ENCODE measurements at regions not wholly inside any gene's neighbourhood (a gene's known extent, or its start where the extent isn't known, plus 50 kb on each side); places are given as distances from the start of the nearest gene placed in this dataset.

DNA sequence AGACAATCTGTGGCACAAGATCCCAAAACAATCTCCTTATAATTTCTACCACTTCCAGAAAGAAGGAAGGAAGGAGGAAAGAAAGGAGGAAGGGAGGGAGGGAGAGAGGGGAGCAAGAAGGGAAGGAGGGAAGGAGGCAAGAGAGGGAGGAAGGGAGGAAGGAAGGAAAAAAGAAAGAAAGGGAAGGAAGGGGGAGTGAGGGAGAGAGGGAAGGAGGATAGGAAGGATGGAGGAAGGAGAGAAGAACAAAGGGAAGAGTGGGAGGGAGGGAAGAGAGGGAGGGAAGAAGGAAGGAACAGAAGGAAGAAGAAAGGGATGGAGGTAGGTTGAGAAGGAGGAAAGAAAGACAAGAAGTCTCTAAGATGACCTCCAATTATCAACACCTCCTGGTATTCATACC lies 185.5 kb upstream of the NFE2L3 start:
- TF ChIP-seq, protein P1, sequence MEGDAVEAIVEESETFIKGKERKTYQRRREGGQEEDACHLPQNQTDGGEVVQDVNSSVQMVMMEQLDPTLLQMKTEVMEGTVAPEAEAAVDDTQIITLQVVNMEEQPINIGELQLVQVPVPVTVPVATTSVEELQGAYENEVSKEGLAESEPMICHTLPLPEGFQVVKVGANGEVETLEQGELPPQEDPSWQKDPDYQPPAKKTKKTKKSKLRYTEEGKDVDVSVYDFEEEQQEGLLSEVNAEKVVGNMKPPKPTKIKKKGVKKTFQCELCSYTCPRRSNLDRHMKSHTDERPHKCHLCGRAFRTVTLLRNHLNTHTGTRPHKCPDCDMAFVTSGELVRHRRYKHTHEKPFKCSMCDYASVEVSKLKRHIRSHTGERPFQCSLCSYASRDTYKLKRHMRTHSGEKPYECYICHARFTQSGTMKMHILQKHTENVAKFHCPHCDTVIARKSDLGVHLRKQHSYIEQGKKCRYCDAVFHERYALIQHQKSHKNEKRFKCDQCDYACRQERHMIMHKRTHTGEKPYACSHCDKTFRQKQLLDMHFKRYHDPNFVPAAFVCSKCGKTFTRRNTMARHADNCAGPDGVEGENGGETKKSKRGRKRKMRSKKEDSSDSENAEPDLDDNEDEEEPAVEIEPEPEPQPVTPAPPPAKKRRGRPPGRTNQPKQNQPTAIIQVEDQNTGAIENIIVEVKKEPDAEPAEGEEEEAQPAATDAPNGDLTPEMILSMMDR (IDR thresholded peaks at IDR 0.05; ENCODE audit: control insufficient read depth, extremely low read depth, insufficient read depth): no peak
- no peak for DNase-seq (ENCODE audit: low read depth)
- no peak overlapping the region for H3K4me3 ChIP-seq (ENCODE audit: low read depth, low read length)

DNA sequence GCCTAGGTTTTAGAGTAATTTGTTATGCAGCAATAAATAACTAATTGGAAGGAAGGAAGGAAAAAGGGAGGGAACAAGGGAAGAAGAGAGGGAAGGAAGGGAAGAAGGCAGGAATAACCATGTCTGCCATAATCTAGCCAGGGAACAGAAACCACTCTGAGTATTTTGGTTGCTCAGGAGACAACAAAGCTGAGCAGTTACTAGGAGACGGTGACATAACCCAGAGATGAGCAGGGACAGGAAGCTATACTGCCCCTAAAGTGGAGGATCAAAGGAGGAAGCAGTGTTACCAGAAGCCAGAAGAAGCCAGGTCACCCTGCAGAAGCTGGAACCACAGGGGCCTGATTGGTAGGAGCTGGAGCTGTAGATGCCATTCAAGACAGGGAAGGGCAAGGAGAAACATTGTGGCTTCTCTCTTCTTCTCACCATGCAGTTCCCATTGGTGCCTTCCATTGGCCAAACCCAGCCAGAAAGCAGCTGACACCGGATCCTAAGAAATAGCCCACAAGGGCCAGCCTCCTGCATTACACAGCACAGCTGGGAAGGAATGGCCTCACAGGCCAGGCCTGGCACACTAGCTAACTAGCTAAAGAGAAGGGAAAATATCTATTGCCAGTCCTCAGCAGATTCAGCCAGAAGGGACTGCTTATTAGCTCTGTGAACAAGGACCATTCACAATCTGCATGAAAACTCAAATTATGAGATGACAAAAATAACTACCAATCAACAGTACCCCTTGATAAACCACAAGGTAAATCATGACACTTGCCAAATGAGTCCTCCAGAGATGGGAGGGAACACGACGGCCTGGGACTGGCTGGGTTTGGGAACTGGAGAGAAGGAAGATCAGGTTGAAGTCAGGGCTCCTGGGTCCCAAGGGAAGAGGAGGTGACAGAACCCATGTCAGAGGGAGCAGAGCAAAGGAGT lies 184.5 kb upstream of the NFE2L3 start:
- TF ChIP-seq, protein P1 (IDR thresholded peaks at IDR 0.05; ENCODE audit: control insufficient read depth, extremely low read depth, insufficient read depth): no peak
- DNase-seq (ENCODE audit: low read depth): no peak
- no peak overlapping the region for H3K4me3 ChIP-seq (ENCODE audit: low read depth, low read length)

DNA sequence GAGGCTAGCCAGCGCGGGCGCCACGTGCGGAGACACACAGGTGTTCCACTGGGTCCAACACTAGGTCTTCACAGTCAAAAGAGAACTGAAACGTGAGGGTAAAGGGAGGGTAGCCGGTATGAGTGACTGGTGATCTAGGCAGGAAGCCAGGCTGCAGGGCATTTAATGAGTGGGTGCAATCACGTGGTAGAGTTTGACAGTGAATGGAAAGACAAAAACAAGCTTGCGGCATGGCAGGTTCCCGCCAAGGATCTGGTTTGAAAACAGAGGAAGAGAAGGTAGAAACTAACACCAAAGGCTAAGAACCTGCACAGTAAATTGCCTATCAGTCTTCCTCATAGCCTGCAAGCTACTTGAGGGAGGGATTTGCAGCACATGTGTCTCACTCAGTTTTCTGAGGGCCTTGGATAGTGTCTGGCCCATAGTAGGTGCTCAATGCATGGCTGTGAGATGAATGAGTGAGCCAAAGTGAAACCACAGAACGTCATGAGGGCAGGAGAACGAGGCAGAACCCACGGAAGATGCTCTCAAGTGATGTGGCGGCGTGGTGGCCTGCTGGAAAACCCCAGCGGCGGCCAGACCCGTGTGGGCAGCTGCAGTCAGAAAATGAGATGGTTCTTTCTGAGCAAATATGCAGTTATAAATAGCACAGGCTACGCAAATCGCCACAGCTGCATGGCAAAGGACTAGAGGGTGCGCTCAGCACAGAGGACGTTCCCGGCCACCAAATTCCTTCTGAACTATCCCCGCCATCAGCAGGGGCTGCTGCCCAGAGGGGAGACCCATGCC lies 183.6 kb upstream of the NFE2L3 start:
- TF ChIP-seq, protein P1 (IDR thresholded peaks at IDR 0.05; ENCODE audit: control insufficient read depth, extremely low read depth, insufficient read depth): no peak
- H3K4me3 ChIP-seq (ENCODE audit: low read depth, low read length): no peak overlapping the region
- DNase-seq (ENCODE audit: low read depth): no peak

DNA sequence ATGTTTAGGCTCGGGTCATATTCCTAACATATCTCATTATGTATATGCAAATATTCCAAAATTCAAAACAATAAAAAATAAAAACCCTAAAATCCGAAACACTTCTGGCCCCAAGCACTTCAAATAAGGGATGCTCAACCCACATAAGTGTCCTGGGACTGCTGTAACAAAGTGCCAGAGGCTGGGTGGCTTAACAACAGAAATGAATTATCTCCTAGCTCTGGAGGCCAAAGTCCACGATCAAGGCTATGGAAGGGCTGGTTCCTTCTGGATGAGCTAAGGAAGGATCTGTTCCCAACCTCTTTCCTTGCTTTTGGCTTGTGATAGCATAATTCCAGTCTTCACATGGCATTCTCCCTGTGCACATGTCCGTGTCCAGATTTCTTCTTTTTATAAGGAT lies 181.6 kb upstream of the NFE2L3 start:
- no peak for DNase-seq (ENCODE audit: low read depth)
- H3K4me3 ChIP-seq (ENCODE audit: low read depth, low read length): no peak overlapping the region
- TF ChIP-seq, protein P1 (IDR thresholded peaks at IDR 0.05; ENCODE audit: control insufficient read depth, extremely low read depth, insufficient read depth): no peak

DNA sequence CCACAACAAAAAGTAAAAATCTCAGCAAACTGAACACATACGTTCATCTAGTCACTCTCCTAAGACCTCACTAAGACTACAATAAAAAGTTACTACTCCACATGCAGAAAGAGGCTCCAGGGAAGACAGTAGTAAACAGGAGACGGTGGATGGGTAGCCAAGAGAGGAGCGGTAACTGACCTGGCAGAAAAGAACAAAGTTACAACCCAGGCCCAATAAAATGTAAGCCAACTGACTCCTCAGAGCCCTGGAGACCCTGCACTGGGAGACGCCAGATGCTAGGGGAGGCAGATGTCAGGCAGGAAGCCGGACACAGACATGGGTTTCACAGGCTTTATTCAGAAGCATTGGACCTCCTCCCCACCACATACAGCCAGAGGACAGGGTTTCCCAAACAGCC lies 181.1 kb upstream of the NFE2L3 start:
- no peak overlapping the region for H3K4me3 ChIP-seq (ENCODE audit: low read depth, low read length)
- TF ChIP-seq, protein P1 (IDR thresholded peaks at IDR 0.05; ENCODE audit: control insufficient read depth, extremely low read depth, insufficient read depth): no peak
- DNase-seq (ENCODE audit: low read depth): no peak

DNA sequence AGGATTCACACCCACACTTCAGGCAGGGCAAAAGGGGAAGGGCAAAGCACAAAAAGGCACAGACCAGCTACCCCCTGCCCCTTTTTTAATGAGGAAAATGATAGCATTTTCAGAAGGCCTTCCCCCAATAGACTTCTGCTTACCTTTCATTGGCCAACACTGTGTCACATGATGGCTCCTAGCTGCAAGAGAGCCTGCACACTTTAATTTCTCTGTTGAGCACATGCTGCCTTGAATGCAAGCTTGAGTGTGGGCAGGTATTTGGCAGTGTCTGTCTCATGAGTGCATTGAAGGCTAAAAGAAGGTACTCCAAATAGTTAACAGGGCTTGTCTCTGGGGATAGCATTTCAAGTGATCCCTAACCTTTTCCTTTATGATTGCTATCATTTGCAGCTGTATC lies 175.4 kb upstream of the NFE2L3 start:
- DNase-seq (ENCODE audit: low read depth): no peak
- TF ChIP-seq, protein P1 (IDR thresholded peaks at IDR 0.05; ENCODE audit: control insufficient read depth, extremely low read depth, insufficient read depth): no peak
- no peak overlapping the region for H3K4me3 ChIP-seq (ENCODE audit: low read depth, low read length)

Measured in LNCaP clone FGC (cell line).